ENCODE measurements at regions not wholly inside any gene's neighbourhood (a gene's known extent, or its start where the extent isn't known, plus 50 kb on each side); places are given as distances from the start of the nearest gene placed in this dataset.

- no peak overlapping the region for H3K27ac ChIP-seq
- TF ChIP-seq CTCF (conservative IDR thresholded peaks at IDR 0.05) (no peak), ZFX (IDR thresholded peaks at IDR 0.05) (no peak)
These were observed 66.1 kb upstream of the MBOAT2 start for GRCh38 chr2:9069543-9069942.

GRCh38 chr2:9065901-9066300 lies 62.4 kb upstream of the MBOAT2 start:
- TF ChIP-seq CTCF (conservative IDR thresholded peaks at IDR 0.05) (no peak), ZFX (IDR thresholded peaks at IDR 0.05) (no peak)
- H3K27ac ChIP-seq = no peak overlapping the region

GRCh38 chr2:9063023-9063606 lies 59.6 kb upstream of the MBOAT2 start:
- H3K27ac ChIP-seq = no peak overlapping the region
- TF ChIP-seq CTCF (conservative IDR thresholded peaks at IDR 0.05) (no peak), ZFX (IDR thresholded peaks at IDR 0.05) (no peak)

GRCh38 chr2:9060819-9061218 lies 57.3 kb upstream of the MBOAT2 start:
- TF ChIP-seq ZFX (IDR thresholded peaks at IDR 0.05) (no peak), CTCF (conservative IDR thresholded peaks at IDR 0.05) (no peak)
- H3K27ac ChIP-seq = no peak overlapping the region; the same call in 1 of the 2 replicates

- H3K27ac ChIP-seq = no peak overlapping the region
- TF ChIP-seq ZFX (IDR thresholded peaks at IDR 0.05) = no peak
- TF ChIP-seq CTCF (conservative IDR thresholded peaks at IDR 0.05) = no peak
These were observed 54.7 kb upstream of the MBOAT2 start for GRCh38 chr2:9057939-9058761.

GRCh38 chr2:9055471-9055870 lies 52.0 kb upstream of the MBOAT2 start:
- no peak overlapping the region for H3K27ac ChIP-seq
- TF ChIP-seq CTCF (conservative IDR thresholded peaks at IDR 0.05) (no peak), ZFX (IDR thresholded peaks at IDR 0.05) (no peak)

GRCh38 chr2:9053534-9053931 lies 50.0 kb upstream of the MBOAT2 start:
- TF ChIP-seq ZFX (IDR thresholded peaks at IDR 0.05) (no peak), CTCF (conservative IDR thresholded peaks at IDR 0.05) (no peak)
- H3K27ac ChIP-seq = no peak overlapping the region

Data from C4-2B (cell line).